Type B pancreatic cell (in vitro differentiated cells): ENCODE measurements at regions not wholly inside any gene's neighbourhood (a gene's known extent, or its start where the extent isn't known, plus 50 kb on each side); places are given as distances from the start of the nearest gene placed in this dataset.

Source experiments
- DNase-seq: peaks from one replicate; pipeline ENCODE4 v3.0.0; 2021; ENCODE audit warnings: mixed read lengths; ENCODE audit not compliant: unreplicated experiment; ENCODE audit errors: extremely low spot score
- H3K27ac Mint-ChIP-seq: 2 replicates; pipeline ENCODE4 v1.8.0; 2021; ENCODE audit warnings: mild to moderate bottlenecking, mixed read lengths
- H3K27me3 Mint-ChIP-seq: 2 replicates; pipeline ENCODE4 v1.8.0; 2021; ENCODE audit warnings: mixed read lengths
- H3K36me3 Mint-ChIP-seq: 2 replicates; pipeline ENCODE4 v1.8.0; 2021; ENCODE audit warnings: mixed read lengths
- H3K4me1 Mint-ChIP-seq: one replicate; pipeline ENCODE4 v1.8.0; 2021; ENCODE audit warnings: mixed read lengths; ENCODE audit not compliant: unreplicated experiment
- H3K4me3 Mint-ChIP-seq: 2 replicates; pipeline ENCODE4 v1.8.0; 2021; ENCODE audit warnings: mild to moderate bottlenecking, mixed read lengths
- H3K9me3 Mint-ChIP-seq: 2 replicates; pipeline ENCODE4 v1.8.0; 2021; ENCODE audit warnings: mixed read lengths
- CTCF ChIP-seq: fragments of 200-600 bp; sonication (generic); conservative IDR thresholded peaks from 2 replicates; pipeline ENCODE4 v1.5.0; 2021; ENCODE audit warnings: antibody characterized with exemption, mild to moderate bottlenecking

- TF ChIP-seq CTCF, result no peak
- no peaks in the 10 kb centered on the region for H3K4me1 Mint-ChIP-seq
- no peaks in the 10 kb centered on the region for H3K9me3 Mint-ChIP-seq
- no peaks in the 10 kb centered on the region for H3K36me3 Mint-ChIP-seq
- DNase-seq, result no peak
- H3K27me3 Mint-ChIP-seq, result no peaks in the 10 kb centered on the region
- H3K27ac Mint-ChIP-seq, result no peak overlapping the region
- no peak overlapping the region for H3K4me3 Mint-ChIP-seq
Measured at GRCh38 chr1:191901651-191902050, 256.6 kb upstream of the RGS18 start.

GRCh38 chr1:191904991-191905390 is 253.3 kb upstream of the RGS18 start:
- H3K36me3 Mint-ChIP-seq, result no peaks in the 10 kb centered on the region
- H3K27ac Mint-ChIP-seq, result no peak overlapping the region
- TF ChIP-seq CTCF, result no peak
- peaks cover 10% of the 10 kb centered on the region for H3K9me3 Mint-ChIP-seq
- H3K27me3 Mint-ChIP-seq, result no peaks in the 10 kb centered on the region
- H3K4me3 Mint-ChIP-seq, result no peak overlapping the region
- DNase-seq, result no peak
- no peaks in the 10 kb centered on the region for H3K4me1 Mint-ChIP-seq

- no peak overlapping the region for H3K27ac Mint-ChIP-seq
Measured at GRCh38 chr1:191905781-191906180, 252.5 kb upstream of the RGS18 start.

GRCh38 chr1:191907121-191907520 is 251.1 kb upstream of the RGS18 start:
- no peak for TF ChIP-seq CTCF
- Mint-ChIP-seq H3K4me1 (no peaks in the 10 kb centered on the region), H3K36me3 (no peaks in the 10 kb centered on the region), H3K27ac (no peak overlapping the region), H3K4me3 (no peak overlapping the region), H3K27me3 (no peaks in the 10 kb centered on the region), H3K9me3 (peaks cover 18% of the 10 kb centered on the region)
- DNase-seq, result no peak

More at GRCh38 chr1:191905781-191906180, 252.5 kb upstream of the RGS18 start:
- H3K27me3 Mint-ChIP-seq, result no peaks in the 10 kb centered on the region
- peaks cover 16% of the 10 kb centered on the region for H3K9me3 Mint-ChIP-seq
- no peak for DNase-seq
- no peak overlapping the region for H3K4me3 Mint-ChIP-seq
- H3K36me3 Mint-ChIP-seq, result no peaks in the 10 kb centered on the region
- H3K4me1 Mint-ChIP-seq, result no peaks in the 10 kb centered on the region
- no peak for TF ChIP-seq CTCF

- no peak for TF ChIP-seq CTCF
- peaks cover 18% of the 10 kb centered on the region for H3K9me3 Mint-ChIP-seq
- H3K27me3 Mint-ChIP-seq, result no peaks in the 10 kb centered on the region
- H3K27ac Mint-ChIP-seq, result no peak overlapping the region
- no peak overlapping the region for H3K4me3 Mint-ChIP-seq
- no peak for DNase-seq
- H3K4me1 Mint-ChIP-seq, result no peaks in the 10 kb centered on the region
- H3K36me3 Mint-ChIP-seq, result no peaks in the 10 kb centered on the region
Measured at GRCh38 chr1:191910245-191910644, 248.0 kb upstream of the RGS18 start.

- no peaks in the 10 kb centered on the region for H3K4me1 Mint-ChIP-seq
- TF ChIP-seq CTCF, result no peak
- no peak overlapping the region for H3K27ac Mint-ChIP-seq
- H3K36me3 Mint-ChIP-seq, result no peaks in the 10 kb centered on the region
- no peak for DNase-seq
- no peaks in the 10 kb centered on the region for H3K27me3 Mint-ChIP-seq
- H3K4me3 Mint-ChIP-seq, result no peak overlapping the region
- peaks cover 18% of the 10 kb centered on the region for H3K9me3 Mint-ChIP-seq
Measured at GRCh38 chr1:191912517-191912916, 245.7 kb upstream of the RGS18 start.
